ENCODE measurements at regions not wholly inside any gene's neighbourhood (a gene's known extent, or its start where the extent isn't known, plus 50 kb on each side); places are given as distances from the start of the nearest gene placed in this dataset.

GRCh38 chr2:235358981-235359471, 134.8 kb upstream of the AGAP1 start:
- TF ChIP-seq POLR2AphosphoS5 (IDR thresholded peaks at IDR 0.05; ENCODE audit: low read depth) (no peak), CTCF (IDR thresholded peaks at IDR 0.05; ENCODE audit: insufficient read depth, low read length) (no peak)
- TF ChIP-seq, protein P1, sequence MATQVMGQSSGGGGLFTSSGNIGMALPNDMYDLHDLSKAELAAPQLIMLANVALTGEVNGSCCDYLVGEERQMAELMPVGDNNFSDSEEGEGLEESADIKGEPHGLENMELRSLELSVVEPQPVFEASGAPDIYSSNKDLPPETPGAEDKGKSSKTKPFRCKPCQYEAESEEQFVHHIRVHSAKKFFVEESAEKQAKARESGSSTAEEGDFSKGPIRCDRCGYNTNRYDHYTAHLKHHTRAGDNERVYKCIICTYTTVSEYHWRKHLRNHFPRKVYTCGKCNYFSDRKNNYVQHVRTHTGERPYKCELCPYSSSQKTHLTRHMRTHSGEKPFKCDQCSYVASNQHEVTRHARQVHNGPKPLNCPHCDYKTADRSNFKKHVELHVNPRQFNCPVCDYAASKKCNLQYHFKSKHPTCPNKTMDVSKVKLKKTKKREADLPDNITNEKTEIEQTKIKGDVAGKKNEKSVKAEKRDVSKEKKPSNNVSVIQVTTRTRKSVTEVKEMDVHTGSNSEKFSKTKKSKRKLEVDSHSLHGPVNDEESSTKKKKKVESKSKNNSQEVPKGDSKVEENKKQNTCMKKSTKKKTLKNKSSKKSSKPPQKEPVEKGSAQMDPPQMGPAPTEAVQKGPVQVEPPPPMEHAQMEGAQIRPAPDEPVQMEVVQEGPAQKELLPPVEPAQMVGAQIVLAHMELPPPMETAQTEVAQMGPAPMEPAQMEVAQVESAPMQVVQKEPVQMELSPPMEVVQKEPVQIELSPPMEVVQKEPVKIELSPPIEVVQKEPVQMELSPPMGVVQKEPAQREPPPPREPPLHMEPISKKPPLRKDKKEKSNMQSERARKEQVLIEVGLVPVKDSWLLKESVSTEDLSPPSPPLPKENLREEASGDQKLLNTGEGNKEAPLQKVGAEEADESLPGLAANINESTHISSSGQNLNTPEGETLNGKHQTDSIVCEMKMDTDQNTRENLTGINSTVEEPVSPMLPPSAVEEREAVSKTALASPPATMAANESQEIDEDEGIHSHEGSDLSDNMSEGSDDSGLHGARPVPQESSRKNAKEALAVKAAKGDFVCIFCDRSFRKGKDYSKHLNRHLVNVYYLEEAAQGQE (IDR thresholded peaks at IDR 0.05; ENCODE audit: insufficient replicate concordance, low read depth): no peak
